Stimulated activated CD8-positive, alpha-beta memory T cell treated with anti-CD3 and anti-CD28 coated beads, Interleukin-7, amount 100 ng/mL, for 1 hour (primary cell): ENCODE measurements at regions not wholly inside any gene's neighbourhood (a gene's known extent, or its start where the extent isn't known, plus 50 kb on each side); places are given as distances from the start of the nearest gene placed in this dataset.
"Not testable (repeated sequence)": the region's sequence is repeated elsewhere in the genome, so short reads cannot be mapped to it uniquely, and the experiment has no call there.

Experiments
- DNase-seq, 2 donors: peaks; one replicate each; pipeline ENCODE4 v3.0.0-alpha.2; 2020; ENCODE audit warnings: low read depth in 2 of 2

- DNase-seq: no peak
Measured at GRCh38 chr2:129490641-129491040, 488.8 kb upstream of the RAB6C start.

- DNase-seq: no peak
Measured at GRCh38 chr2:129491308-129491707, 488.2 kb upstream of the RAB6C start.

- DNase-seq: no peak
Measured at GRCh38 chr2:129492548-129492947, 486.9 kb upstream of the RAB6C start.

GRCh38 chr2:129499747-129500146 lies 479.7 kb upstream of the RAB6C start:
- no peak for DNase-seq

- no peak for DNase-seq
Measured at GRCh38 chr2:129502781-129503180, 476.7 kb upstream of the RAB6C start.

- DNase-seq: no peak
Measured at GRCh38 chr2:129504646-129505045, 474.8 kb upstream of the RAB6C start.

GRCh38 chr2:129518937-129519336 lies 460.5 kb upstream of the RAB6C start:
- DNase-seq: no peak

- not testable (repeated sequence) for DNase-seq
Measured at GRCh38 chr2:129532158-129532557, 447.3 kb upstream of the RAB6C start.

GRCh38 chr2:129548880-129549279 lies 430.6 kb upstream of the RAB6C start:
- DNase-seq: no peak

- no peak for DNase-seq
Measured at GRCh38 chr2:129550536-129550935, 428.9 kb upstream of the RAB6C start.

- DNase-seq: no peak
Measured at GRCh38 chr2:129554373-129554772, 425.1 kb upstream of the RAB6C start.

- DNase-seq: no peak
Measured at GRCh38 chr2:129559101-129559500, 420.4 kb upstream of the RAB6C start.

- DNase-seq: no peak
Measured at GRCh38 chr2:129565551-129566109, 413.8 kb upstream of the RAB6C start.

GRCh38 chr2:129570812-129571211 lies 408.7 kb upstream of the RAB6C start:
- not testable (repeated sequence) for DNase-seq

GRCh38 chr2:129575431-129575830 lies 404.0 kb upstream of the RAB6C start:
- DNase-seq: no peak

GRCh38 chr2:129575880-129576279 lies 403.6 kb upstream of the RAB6C start:
- no peak for DNase-seq

- DNase-seq: no peak
Measured at GRCh38 chr2:129580001-129580400, 399.5 kb upstream of the RAB6C start.

GRCh38 chr2:129585760-129586159 lies 393.7 kb upstream of the RAB6C start:
- DNase-seq: no peak

- DNase-seq: no peak
Measured at GRCh38 chr2:129587426-129588064, 391.9 kb upstream of the RAB6C start.

- DNase-seq: no peak
Measured at GRCh38 chr2:129604560-129604959, 374.9 kb upstream of the RAB6C start.

- DNase-seq: no peak
Measured at GRCh38 chr2:129605646-129606045, 373.8 kb upstream of the RAB6C start.

- no peak for DNase-seq
Measured at GRCh38 chr2:129606496-129607270, 372.8 kb upstream of the RAB6C start.

- no peak for DNase-seq
Measured at GRCh38 chr2:129609224-129609623, 370.2 kb upstream of the RAB6C start.
